ENCODE measurements at regions not wholly inside any gene's neighbourhood (a gene's known extent, or its start where the extent isn't known, plus 50 kb on each side); places are given as distances from the start of the nearest gene placed in this dataset.

- Mint-ChIP-seq H3K9me3 (peaks cover 3% of the 10 kb centered on the region in 2 experiments; a peak in 4 of 5 replicates), H3K36me3 (ENCODE audit: insufficient read depth in 1 of 3, low read depth in 3 of 3) (peaks cover 0 to 3% (median 0%) of the 10 kb centered on the region in 3 experiments; a peak in 4 of 7 replicates), H3K4me3 (no peak overlapping the region), H3K27ac (no peak overlapping the region), H3K4me1 (peaks cover 4 to 5% of the 10 kb centered on the region in 2 experiments; a peak in 2 of 4 replicates), H3K27me3 (ENCODE audit: low read depth) (no peaks in the 10 kb centered on the region)
- no CpG with 5 or more reads among the region's 3 CpGs for whole genome bisulfite sequencing (ENCODE audit: extremely low coverage, insufficient read length, low lambda C conversion rate)
- H3K79me2 ChIP-seq (ENCODE audit: insufficient read depth, low read length), result no peaks in the 10 kb centered on the region
- no peak overlapping the region for H3K14ac ChIP-seq (ENCODE audit: insufficient read depth, low read length)
- H2BK20ac ChIP-seq (ENCODE audit: low read depth, low read length, poor library complexity, severe bottlenecking), result no peak overlapping the region
- H3K4ac ChIP-seq (ENCODE audit: low read depth, low read length), result no peak overlapping the region
- H2BK15ac ChIP-seq (ENCODE audit: low read depth, low read length), result no peak overlapping the region
- H4K5ac ChIP-seq (ENCODE audit: insufficient read length, low read depth, low read length), result no peak overlapping the region
- no peaks in the 10 kb centered on the region for H3K23me2 ChIP-seq (ENCODE audit: insufficient read length, low read depth, low read length, poor library complexity, severe bottlenecking)
- no peak overlapping the region for H2BK12ac ChIP-seq (ENCODE audit: insufficient read length, low read depth, low read length)
- no peak overlapping the region for H3K9ac ChIP-seq (ENCODE audit: extremely low read depth, insufficient read length, low read length)
- no peaks in the 10 kb centered on the region for H3K9me3 ChIP-seq (ENCODE audit: control insufficient read depth, low read depth, low read length)
- H3K79me1 ChIP-seq (ENCODE audit: insufficient read depth, low read depth, low read length, poor library complexity, severe bottlenecking), result no peaks in the 10 kb centered on the region
- H3K18ac ChIP-seq (ENCODE audit: insufficient read length, low read depth, low read length), result no peak overlapping the region
- no peaks in the 10 kb centered on the region for H3K4me1 ChIP-seq (ENCODE audit: insufficient read depth, low read length)
- no peak overlapping the region for H2AK5ac ChIP-seq (ENCODE audit: insufficient read length, low read length)
- no peaks in the 10 kb centered on the region for H3K27me3 ChIP-seq (ENCODE audit: insufficient read depth, low read length)
- H2BK5ac ChIP-seq (ENCODE audit: insufficient read length, low read length), result no peak overlapping the region
- no peak overlapping the region for H3T11ph ChIP-seq (ENCODE audit: low read length)
- no peak overlapping the region for H3K27ac ChIP-seq (ENCODE audit: insufficient read length, low read depth, low read length)
- H4K8ac ChIP-seq (replicated peaks; ENCODE audit: insufficient read length, low read depth, low read length), result no peak overlapping the region
- H3K4me2 ChIP-seq (ENCODE audit: insufficient read depth, insufficient read length, low read length), result no peak overlapping the region
- H2BK120ac ChIP-seq (ENCODE audit: low read depth, low read length, poor library complexity, severe bottlenecking), result no peak overlapping the region
- no peak overlapping the region for H3K56ac ChIP-seq (ENCODE audit: insufficient read length, low read depth, low read length)
- no peak overlapping the region for H4K91ac ChIP-seq (ENCODE audit: insufficient read length, low read depth, low read length)
- no peak for DNase-seq
- no peak overlapping the region for H3K23ac ChIP-seq (ENCODE audit: insufficient read length, low read depth, low read length)
- TF ChIP-seq CTCF (conservative IDR thresholded peaks at IDR 0.05), result no peak
- H2AFZ ChIP-seq (ENCODE audit: low read length), result no peak overlapping the region
- H4K20me1 ChIP-seq (ENCODE audit: control insufficient read depth, insufficient read depth, insufficient read length), result no peaks in the 10 kb centered on the region
Observed at GRCh38 chr15:47565949-47566348, 151.4 kb upstream of the SEMA6D start.

All from H9 (cell line).